ENCODE measurements at regions not wholly inside any gene's neighbourhood (a gene's known extent, or its start where the extent isn't known, plus 50 kb on each side); places are given as distances from the start of the nearest gene placed in this dataset.

DNA sequence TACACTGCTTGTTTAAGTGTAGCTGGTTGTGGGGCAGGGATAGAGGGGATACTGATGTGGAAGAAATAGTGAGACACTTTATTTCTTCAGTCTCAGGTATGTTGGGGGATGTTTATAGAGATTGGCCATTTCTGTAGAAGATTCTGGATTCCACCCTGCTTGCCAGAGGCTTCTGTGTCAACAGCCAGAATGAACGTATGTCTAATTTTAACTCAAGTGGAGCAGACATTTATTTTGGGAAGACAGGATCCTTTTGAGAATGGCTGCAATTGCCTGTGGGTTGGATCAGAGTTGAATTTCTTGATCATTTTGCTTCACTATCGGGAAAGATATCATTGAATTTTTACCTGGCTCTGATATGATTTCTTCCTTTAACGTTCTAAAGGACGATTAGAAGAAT lies 465.6 kb upstream of the SLC14A2 start:
- Histone ChIP-seq H3K79me2 (ENCODE audit: insufficient read depth, low read depth) (no peaks in the 10 kb centered on the region), H3K9ac (no peak overlapping the region), H3K4me1 (ENCODE audit: low read depth, poor library complexity, severe bottlenecking) (no peaks in the 10 kb centered on the region), H3K36me3 (ENCODE audit: insufficient read depth) (no peaks in the 10 kb centered on the region), H2AFZ (ENCODE audit: low read depth) (no peak overlapping the region), H3K27ac (no peak overlapping the region), H3K4me2 (no peak overlapping the region), H3K27me3 (ENCODE audit: insufficient read depth, low read depth) (no peaks in the 10 kb centered on the region), H4K20me1 (ENCODE audit: insufficient read depth) (no peaks in the 10 kb centered on the region), H3K4me3 (IDR thresholded peaks at IDR 0.05; ENCODE audit: insufficient read depth, low read depth, low read length) (no peak overlapping the region)
- TF ChIP-seq, protein P1, sequence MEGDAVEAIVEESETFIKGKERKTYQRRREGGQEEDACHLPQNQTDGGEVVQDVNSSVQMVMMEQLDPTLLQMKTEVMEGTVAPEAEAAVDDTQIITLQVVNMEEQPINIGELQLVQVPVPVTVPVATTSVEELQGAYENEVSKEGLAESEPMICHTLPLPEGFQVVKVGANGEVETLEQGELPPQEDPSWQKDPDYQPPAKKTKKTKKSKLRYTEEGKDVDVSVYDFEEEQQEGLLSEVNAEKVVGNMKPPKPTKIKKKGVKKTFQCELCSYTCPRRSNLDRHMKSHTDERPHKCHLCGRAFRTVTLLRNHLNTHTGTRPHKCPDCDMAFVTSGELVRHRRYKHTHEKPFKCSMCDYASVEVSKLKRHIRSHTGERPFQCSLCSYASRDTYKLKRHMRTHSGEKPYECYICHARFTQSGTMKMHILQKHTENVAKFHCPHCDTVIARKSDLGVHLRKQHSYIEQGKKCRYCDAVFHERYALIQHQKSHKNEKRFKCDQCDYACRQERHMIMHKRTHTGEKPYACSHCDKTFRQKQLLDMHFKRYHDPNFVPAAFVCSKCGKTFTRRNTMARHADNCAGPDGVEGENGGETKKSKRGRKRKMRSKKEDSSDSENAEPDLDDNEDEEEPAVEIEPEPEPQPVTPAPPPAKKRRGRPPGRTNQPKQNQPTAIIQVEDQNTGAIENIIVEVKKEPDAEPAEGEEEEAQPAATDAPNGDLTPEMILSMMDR (conservative IDR thresholded peaks at IDR 0.05; ENCODE audit: low read depth, low read length), result no peak

DNA sequence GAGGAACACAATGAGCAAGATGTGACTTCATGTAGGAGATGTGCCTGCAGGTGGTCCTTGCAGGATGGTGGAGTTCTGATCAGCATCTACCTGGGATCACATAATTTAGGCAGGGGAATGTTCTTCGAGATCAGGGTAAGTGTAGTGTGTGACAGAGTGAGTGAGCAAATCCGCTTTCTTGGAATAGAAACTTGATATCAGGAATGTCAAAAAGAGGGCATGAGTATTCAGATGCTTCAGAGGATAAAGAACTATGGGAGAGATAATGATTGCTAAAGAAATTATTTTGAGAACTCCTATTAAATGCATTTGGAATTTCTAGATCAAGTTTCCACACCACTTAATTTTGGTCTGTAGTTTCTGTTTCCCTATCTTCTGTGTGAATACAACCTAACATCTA lies 463.6 kb upstream of the SLC14A2 start:
- Histone ChIP-seq H3K27ac (no peak overlapping the region), H3K4me2 (no peak overlapping the region), H3K9ac (no peak overlapping the region), H3K79me2 (ENCODE audit: insufficient read depth, low read depth) (no peaks in the 10 kb centered on the region), H4K20me1 (ENCODE audit: insufficient read depth) (no peaks in the 10 kb centered on the region), H3K36me3 (ENCODE audit: insufficient read depth) (no peaks in the 10 kb centered on the region), H2AFZ (ENCODE audit: low read depth) (no peak overlapping the region), H3K4me3 (IDR thresholded peaks at IDR 0.05; ENCODE audit: insufficient read depth, low read depth, low read length) (no peak overlapping the region), H3K27me3 (ENCODE audit: insufficient read depth, low read depth) (no peaks in the 10 kb centered on the region), H3K4me1 (ENCODE audit: low read depth, poor library complexity, severe bottlenecking) (no peaks in the 10 kb centered on the region)
- TF ChIP-seq, protein P1 (conservative IDR thresholded peaks at IDR 0.05; ENCODE audit: low read depth, low read length), result no peak

DNA sequence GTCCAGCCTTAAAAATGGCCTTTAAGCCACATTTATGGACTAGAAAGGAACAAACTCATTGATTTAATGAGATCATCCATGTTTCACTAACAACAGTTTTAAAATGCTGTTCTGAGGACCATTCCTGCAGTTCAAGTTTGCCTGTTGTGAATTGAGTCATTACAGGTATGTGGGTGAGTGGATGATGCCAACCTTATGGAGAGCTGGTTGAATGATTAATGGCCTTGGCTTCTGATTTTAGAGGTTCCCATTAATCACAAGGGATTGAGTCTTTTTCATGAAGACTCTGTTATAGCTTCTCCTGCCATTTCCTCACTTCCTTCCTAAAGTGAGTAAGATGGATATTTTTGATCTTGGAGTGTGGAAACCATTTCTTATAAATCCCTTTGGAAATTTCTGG lies 459.8 kb upstream of the SLC14A2 start:
- no peaks in the 10 kb centered on the region for H3K27me3 ChIP-seq (ENCODE audit: insufficient read depth, low read depth)
- TF ChIP-seq, protein P1 (conservative IDR thresholded peaks at IDR 0.05; ENCODE audit: low read depth, low read length), result no peak
- H3K9ac ChIP-seq, result no peak overlapping the region
- no peaks in the 10 kb centered on the region for H4K20me1 ChIP-seq (ENCODE audit: insufficient read depth)
- H2AFZ ChIP-seq (ENCODE audit: low read depth), result no peak overlapping the region
- H3K4me1 ChIP-seq (ENCODE audit: low read depth, poor library complexity, severe bottlenecking), result no peaks in the 10 kb centered on the region
- no peak overlapping the region for H3K4me3 ChIP-seq (IDR thresholded peaks at IDR 0.05; ENCODE audit: insufficient read depth, low read depth, low read length)
- H3K36me3 ChIP-seq (ENCODE audit: insufficient read depth), result no peaks in the 10 kb centered on the region
- H3K27ac ChIP-seq, result no peak overlapping the region
- H3K4me2 ChIP-seq, result no peak overlapping the region
- no peaks in the 10 kb centered on the region for H3K79me2 ChIP-seq (ENCODE audit: insufficient read depth, low read depth)

DNA sequence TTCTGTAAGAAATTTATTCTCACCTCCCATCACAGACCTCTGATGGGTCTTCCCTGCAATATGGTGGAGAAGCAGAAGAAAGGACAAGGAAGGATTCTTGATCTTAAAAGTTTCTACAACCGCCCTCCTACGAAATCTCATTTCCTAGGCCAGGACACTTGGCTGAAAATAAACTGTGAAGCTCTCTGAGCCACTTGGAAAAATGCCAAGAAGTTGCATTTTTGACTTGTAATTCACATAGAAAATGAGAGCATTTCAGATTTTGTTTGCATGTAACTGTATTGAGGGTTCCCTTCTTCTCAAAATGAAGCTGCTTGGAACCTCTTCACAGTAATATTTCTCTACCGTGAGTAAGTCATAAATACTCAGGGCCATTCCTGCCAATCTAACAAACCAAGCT lies 458.3 kb upstream of the SLC14A2 start:
- Histone ChIP-seq H2AFZ (ENCODE audit: low read depth) (no peak overlapping the region), H3K27me3 (ENCODE audit: insufficient read depth, low read depth) (no peaks in the 10 kb centered on the region), H3K36me3 (ENCODE audit: insufficient read depth) (no peaks in the 10 kb centered on the region), H3K4me3 (IDR thresholded peaks at IDR 0.05; ENCODE audit: insufficient read depth, low read depth, low read length) (no peak overlapping the region), H3K27ac (no peak overlapping the region), H3K4me1 (ENCODE audit: low read depth, poor library complexity, severe bottlenecking) (no peaks in the 10 kb centered on the region), H3K4me2 (no peak overlapping the region), H3K9ac (no peak overlapping the region), H3K79me2 (ENCODE audit: insufficient read depth, low read depth) (no peaks in the 10 kb centered on the region), H4K20me1 (ENCODE audit: insufficient read depth) (no peaks in the 10 kb centered on the region)
- TF ChIP-seq, protein P1 (conservative IDR thresholded peaks at IDR 0.05; ENCODE audit: low read depth, low read length), result no peak

DNA sequence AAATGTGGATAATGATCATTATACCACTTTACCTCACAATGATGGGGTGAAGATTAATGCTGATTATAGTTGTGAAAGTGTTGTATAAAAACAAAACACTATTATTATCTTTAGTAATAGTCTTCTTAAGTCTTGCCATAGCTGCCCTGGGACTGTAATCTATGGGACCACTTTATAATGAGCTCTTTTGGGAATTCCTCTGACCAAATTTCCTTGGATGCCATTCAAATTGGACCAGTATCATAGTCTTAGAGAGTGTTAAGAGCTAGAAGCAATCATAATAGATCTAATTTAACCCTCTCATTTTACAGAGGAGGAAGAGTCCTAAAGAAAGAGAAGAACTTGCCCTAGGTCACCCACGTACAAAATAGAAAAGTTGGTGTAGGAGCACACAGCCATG lies 457.7 kb upstream of the SLC14A2 start:
- Histone ChIP-seq H4K20me1 (ENCODE audit: insufficient read depth) (no peaks in the 10 kb centered on the region), H3K4me2 (no peak overlapping the region), H3K79me2 (ENCODE audit: insufficient read depth, low read depth) (no peaks in the 10 kb centered on the region), H3K4me3 (IDR thresholded peaks at IDR 0.05; ENCODE audit: insufficient read depth, low read depth, low read length) (no peak overlapping the region), H3K27me3 (ENCODE audit: insufficient read depth, low read depth) (no peaks in the 10 kb centered on the region), H3K36me3 (ENCODE audit: insufficient read depth) (no peaks in the 10 kb centered on the region), H3K4me1 (ENCODE audit: low read depth, poor library complexity, severe bottlenecking) (no peaks in the 10 kb centered on the region), H2AFZ (ENCODE audit: low read depth) (no peak overlapping the region), H3K27ac (no peak overlapping the region), H3K9ac (no peak overlapping the region)
- TF ChIP-seq, protein P1 (conservative IDR thresholded peaks at IDR 0.05; ENCODE audit: low read depth, low read length), result no peak

Measured in KMS-11 (cell line).